Stimulated activated CD8-positive, alpha-beta memory T cell treated with anti-CD3 and anti-CD28 coated beads, Interleukin-7, amount 100 ng/mL, for 48 hours (primary cell): ENCODE measurements at regions not wholly inside any gene's neighbourhood (a gene's known extent, or its start where the extent isn't known, plus 50 kb on each side); places are given as distances from the start of the nearest gene placed in this dataset.

Source experiments
- DNase-seq, 2 donors: peaks; one replicate each; pipeline ENCODE4 v3.0.0-alpha.2; 2020; ENCODE audit warnings: low read depth in 1 of 2; ENCODE audit errors: extremely low read depth in 1 of 2

DNA sequence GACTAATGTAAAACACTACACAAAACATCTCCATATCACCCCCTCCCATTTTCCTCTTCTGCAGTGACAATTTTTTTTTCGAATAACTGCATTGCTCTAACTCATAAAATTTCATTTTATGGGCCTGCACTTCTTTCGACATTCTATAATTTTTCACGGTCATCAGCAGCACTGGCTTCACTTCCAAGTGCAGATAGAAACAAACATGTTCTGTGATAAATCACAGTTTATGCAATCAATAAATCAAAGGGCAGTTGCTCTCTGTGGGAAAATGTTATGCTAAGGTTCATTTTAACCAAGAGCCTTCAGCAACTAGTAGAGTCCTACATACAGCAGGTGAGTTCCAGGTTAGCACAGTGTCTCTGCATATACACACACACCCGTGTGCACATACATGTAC, 100.1 kb downstream of the GPAM start:
- no peak for DNase-seq

DNA sequence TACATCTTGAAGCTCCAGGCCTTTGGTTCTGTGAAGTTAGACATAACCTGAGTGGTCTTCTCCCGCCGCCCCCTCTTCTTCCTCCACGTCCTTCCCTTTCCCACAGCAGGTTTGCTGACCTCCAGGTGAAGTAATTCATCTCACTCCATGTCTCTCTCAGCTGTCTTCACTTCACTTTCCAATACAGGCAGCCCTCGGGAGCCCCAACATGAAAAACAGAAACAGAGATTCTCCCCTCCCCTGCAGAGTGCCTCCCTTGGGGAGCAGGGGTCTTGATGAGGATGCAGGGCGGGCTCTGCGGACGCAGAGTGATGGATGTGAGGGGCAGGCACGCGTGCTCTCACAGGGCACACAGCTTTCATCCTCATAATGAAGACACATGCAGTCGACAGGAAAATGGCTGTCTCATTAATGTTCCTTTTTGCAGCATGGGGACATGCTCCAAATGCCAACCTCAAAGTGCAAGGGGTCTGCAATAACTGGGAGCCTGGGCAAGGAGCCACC, 95.6 kb downstream of the GPAM start:
- DNase-seq = no peak

DNA sequence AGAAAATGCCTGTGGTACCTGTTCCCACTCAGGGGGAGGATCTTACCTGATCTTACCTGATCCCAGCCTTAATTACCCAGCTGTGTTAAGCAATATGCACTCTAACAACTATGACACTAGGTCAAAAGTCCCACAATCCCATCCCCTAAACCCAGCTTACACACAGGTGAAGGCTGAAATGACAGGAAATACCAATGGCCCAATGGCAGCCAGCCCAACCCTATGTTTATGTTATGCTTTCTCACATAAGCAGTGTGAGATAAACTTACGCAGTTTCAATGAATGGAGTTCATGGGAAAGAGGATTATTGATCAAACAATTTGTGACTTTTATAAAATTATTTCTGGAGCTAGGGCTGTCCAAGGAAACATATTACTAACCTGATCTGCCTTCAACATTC, 91.9 kb downstream of the GPAM start:
- DNase-seq = no peak

DNA sequence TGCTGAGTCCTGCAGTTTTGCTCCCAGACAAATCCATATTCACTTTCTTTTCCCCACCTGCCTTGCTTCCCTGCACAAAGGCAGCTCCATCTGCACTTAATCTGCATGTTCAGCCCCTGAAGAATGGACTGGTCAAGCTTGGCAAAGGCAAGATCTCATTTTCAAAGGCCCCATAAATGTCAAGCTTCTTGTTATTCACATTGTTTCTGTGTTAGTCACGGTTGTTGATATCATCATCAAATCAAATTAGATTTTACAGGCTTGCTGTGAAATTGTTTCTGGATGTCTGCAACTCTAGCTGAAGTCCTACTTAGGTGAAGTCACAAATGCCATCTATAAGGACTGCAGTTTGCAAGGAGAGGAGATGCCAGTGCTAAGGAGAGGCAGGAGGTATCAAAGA, 91.0 kb downstream of the GPAM start:
- no peak for DNase-seq

DNA sequence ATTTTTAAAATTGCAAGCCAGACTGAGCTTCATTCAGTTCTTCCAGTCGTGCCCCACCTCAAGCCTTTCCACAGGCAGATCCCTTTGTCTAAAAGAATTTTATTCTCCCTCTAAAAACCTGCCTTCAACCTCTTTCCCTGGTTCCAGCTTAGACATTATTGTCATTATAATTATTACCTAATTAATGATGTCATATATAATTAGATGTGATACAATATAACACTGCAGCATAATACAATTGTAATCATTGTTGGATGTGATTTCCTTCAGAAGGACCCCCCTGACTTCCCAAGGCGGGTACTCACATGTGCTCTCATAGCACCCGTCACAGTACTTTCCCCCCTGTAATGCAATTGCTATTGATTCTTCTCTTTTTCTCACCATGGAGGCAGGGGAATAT, 88.6 kb downstream of the GPAM start:
- DNase-seq = no peak

DNA sequence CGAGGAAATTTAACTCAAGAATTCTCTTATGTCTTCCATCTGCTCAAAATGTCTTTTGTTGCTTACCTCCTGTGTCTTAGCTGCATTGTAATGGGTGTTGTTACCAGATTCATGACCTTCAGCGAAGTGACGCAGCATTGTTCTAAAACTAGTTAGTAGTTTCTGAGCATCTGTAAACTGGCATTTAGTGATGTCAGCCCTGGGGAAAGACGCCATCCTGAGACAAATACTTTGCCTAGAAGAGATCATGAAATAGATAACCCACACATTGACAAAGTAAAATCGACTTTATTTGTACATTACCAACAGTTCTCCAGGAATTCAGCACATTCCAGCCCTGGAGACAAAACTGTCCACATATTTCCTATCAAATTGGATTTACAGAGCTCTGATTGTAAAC, 87.8 kb downstream of the GPAM start:
- no peak for DNase-seq

DNA sequence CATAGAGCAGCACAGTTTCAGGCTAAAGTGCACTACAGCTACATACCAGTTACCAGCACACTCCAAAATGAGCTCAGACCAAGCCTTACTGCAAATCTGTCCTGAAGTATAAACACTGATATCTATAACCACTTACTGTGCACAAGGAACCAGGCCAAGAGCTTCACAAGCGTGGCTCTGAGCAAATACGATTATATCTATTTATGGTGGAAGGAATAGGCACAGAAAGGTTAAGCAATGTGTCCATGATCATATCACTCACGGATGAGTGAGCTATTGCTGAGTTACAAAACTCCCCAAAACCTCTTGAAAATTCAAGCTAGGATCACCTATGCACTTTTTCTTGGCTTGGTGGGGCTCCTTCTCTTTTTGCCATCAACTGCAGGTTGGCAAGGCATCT, 84.9 kb downstream of the GPAM start:
- no peak for DNase-seq
